ENCODE measurements at regions not wholly inside any gene's neighbourhood (a gene's known extent, or its start where the extent isn't known, plus 50 kb on each side); places are given as distances from the start of the nearest gene placed in this dataset.

GRCh38 chr2:19744456-19745199, 157.2 kb downstream of the TTC32 start:
- H3K4me3 ChIP-seq, result no peak overlapping the region
- H3K27me3 ChIP-seq (replicated peaks in 1 of 7), result no peaks in the 10 kb centered on the region
- no peak overlapping the region for H3K27ac ChIP-seq
- 84 to 91% (median 90%) methylated on average over 8 of the region's 8 CpGs for WGBS, 5 donors
- peaks cover 0 to 15% (median 2%) of the 10 kb centered on the region in 8 donors for H3K9me3 ChIP-seq
- no peaks in the 10 kb centered on the region for H3K4me1 ChIP-seq
- no peak for DNase-seq
- intact Hi-C loops (cut with DNase I; ENCODE audit: low total_unique reads), result no loop called here
- H3K36me3 ChIP-seq, result no peaks in the 10 kb centered on the region
- TF ChIP-seq POLR2AphosphoS5 (IDR thresholded peaks at IDR 0.05) (no peak), CTCF (IDR thresholded peaks at IDR 0.05 in 8 of 11, conservative IDR thresholded peaks at IDR 0.05 in 3 of 11) (no peak), POLR2A (IDR thresholded peaks at IDR 0.05) (no peak)

GRCh38 chr2:19743641-19744040, 158.1 kb downstream of the TTC32 start:
- WGBS, 5 donors, result 95 to 100% (median 95%) methylated on average over 1 to 5 of the region's 5 CpGs
- intact Hi-C loops (cut with DNase I; ENCODE audit: low total_unique reads), result no loop called here

GRCh38 chr2:19742872-19743271, 158.9 kb downstream of the TTC32 start:
- H3K36me3 ChIP-seq, result no peaks in the 10 kb centered on the region
- H3K4me1 ChIP-seq, result no peaks in the 10 kb centered on the region
- DNase-seq, result no peak
- no peak overlapping the region for H3K4me3 ChIP-seq
- intact Hi-C loops (cut with DNase I; ENCODE audit: low total_unique reads), result no loop called here
- no peaks in the 10 kb centered on the region for H3K27me3 ChIP-seq (replicated peaks in 1 of 7)
- H3K9me3 ChIP-seq, result peaks cover 0 to 15% (median 2%) of the 10 kb centered on the region in 8 donors
- WGBS, 5 donors, result 83 to 87% (median 86%) methylated on average over 2 of the region's 2 CpGs
- H3K27ac ChIP-seq, result no peak overlapping the region
- TF ChIP-seq POLR2A (IDR thresholded peaks at IDR 0.05) (no peak), POLR2AphosphoS5 (IDR thresholded peaks at IDR 0.05) (no peak), CTCF (IDR thresholded peaks at IDR 0.05 in 8 of 11, conservative IDR thresholded peaks at IDR 0.05 in 3 of 11) (no peak)

More at GRCh38 chr2:19743641-19744040, 158.1 kb downstream of the TTC32 start:
- Histone ChIP-seq H3K9me3 (peaks cover 0 to 15% (median 2%) of the 10 kb centered on the region in 8 donors), H3K4me1 (no peaks in the 10 kb centered on the region), H3K36me3 (no peaks in the 10 kb centered on the region), H3K27me3 (replicated peaks in 1 of 7) (no peaks in the 10 kb centered on the region), H3K4me3 (no peak overlapping the region), H3K27ac (no peak overlapping the region)
- TF ChIP-seq POLR2A (IDR thresholded peaks at IDR 0.05), result no peak
- no peak for TF ChIP-seq CTCF (IDR thresholded peaks at IDR 0.05 in 8 of 11, conservative IDR thresholded peaks at IDR 0.05 in 3 of 11)
- TF ChIP-seq POLR2AphosphoS5 (IDR thresholded peaks at IDR 0.05), result no peak
- DNase-seq, result no peak

- intact Hi-C loops (cut with DNase I; ENCODE audit: low total_unique reads), result no loop called here
- 59 to 90% (median 84%) methylated on average over 2 of the region's 2 CpGs for WGBS, 5 donors
- no peak for DNase-seq
- H3K9me3 ChIP-seq, result peaks cover 0 to 15% (median 2%) of the 10 kb centered on the region in 8 donors
- no peaks in the 10 kb centered on the region for H3K36me3 ChIP-seq
- H3K27me3 ChIP-seq (replicated peaks in 1 of 7), result no peaks in the 10 kb centered on the region
- no peak overlapping the region for H3K27ac ChIP-seq
- H3K4me1 ChIP-seq, result no peaks in the 10 kb centered on the region
- no peak overlapping the region for H3K4me3 ChIP-seq
- TF ChIP-seq POLR2AphosphoS5 (IDR thresholded peaks at IDR 0.05), result no peak
- no peak for TF ChIP-seq POLR2A (IDR thresholded peaks at IDR 0.05)
- no peak for TF ChIP-seq CTCF (IDR thresholded peaks at IDR 0.05 in 8 of 11, conservative IDR thresholded peaks at IDR 0.05 in 3 of 11)
These were observed 162.5 kb downstream of the TTC32 start for GRCh38 chr2:19739256-19739655.
